ENCODE measurements at regions not wholly inside any gene's neighbourhood (a gene's known extent, or its start where the extent isn't known, plus 50 kb on each side); places are given as distances from the start of the nearest gene placed in this dataset.

DNA sequence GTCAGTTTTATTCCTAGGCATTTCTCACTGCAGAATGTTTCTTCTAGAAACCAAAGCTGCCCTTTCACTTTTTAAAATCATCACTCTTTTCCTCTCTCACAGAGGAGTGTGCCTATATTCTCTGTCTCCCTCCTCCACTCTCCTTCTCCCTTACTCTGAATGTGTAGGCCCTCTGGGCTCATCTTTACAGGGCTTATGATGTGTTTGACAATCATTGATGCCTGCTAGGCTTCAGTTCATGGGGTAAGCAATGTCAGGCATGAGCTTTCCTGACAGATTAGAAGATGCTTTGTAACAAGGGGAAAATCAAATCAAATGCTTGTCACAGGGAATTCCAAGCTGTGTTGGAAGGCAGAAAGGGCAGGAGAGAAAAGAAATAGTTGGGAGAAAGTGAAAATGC, 742.9 kb downstream of the SORCS3 start:
- no peak for DNase-seq (ENCODE audit: low read depth)

DNA sequence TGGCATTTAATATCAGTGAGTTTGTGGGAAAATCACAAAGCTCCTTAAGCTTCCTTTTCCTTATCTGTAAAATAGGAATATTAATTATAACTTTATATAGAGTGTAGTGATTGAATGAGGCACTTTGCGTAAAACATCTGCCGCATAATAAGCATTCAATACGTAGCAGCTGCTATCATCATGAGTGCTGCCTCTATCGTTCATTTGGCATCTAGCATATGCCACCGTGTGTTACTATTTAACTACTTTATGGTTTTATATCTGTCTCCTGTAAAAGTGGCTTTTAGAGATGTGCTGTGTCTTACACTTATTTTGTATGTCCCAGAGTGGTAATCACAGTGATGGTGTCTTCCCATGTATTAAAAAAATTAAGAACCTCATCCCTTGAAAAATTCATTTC, 729.6 kb downstream of the SORCS3 start:
- no peak for DNase-seq (ENCODE audit: low read depth)

DNA sequence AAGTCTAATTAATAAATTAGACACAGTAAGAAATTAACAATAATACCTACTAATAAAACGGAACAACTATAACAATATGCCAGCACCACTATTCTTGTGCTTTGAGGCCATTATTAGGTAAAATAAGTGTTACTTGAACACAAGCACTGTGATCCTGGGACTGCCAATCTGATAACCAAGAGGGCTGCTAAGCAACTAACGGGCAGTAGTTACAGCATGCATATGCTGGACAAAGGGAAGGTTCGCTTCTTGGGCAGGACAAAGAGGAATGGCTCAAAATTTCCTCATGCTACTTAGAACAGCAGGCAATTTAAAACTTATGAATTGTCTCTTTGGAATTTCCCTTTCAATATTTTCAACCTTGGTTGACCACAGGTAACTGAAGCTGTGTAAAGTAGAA, 718.6 kb downstream of the SORCS3 start:
- no peak for DNase-seq (ENCODE audit: low read depth)

DNA sequence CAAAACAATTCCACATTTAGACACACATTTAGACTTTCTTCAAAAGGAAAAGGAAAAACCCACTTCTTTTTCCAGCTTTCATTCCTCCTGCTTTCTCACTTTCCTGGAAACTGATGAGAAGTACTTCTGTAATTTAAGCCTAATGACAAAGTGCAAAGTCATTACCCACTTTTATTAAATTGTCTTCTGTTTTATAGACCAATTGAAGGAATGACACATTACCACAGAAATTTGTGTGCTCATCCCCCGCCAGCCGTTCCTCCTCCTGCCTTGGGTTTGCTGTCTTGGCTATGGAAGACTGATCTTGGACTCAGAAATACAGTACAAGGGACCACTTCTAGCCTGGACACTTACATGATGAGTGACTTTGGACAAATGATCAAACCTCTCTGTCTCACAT, 717.8 kb downstream of the SORCS3 start:
- no peak for DNase-seq (ENCODE audit: low read depth)

DNA sequence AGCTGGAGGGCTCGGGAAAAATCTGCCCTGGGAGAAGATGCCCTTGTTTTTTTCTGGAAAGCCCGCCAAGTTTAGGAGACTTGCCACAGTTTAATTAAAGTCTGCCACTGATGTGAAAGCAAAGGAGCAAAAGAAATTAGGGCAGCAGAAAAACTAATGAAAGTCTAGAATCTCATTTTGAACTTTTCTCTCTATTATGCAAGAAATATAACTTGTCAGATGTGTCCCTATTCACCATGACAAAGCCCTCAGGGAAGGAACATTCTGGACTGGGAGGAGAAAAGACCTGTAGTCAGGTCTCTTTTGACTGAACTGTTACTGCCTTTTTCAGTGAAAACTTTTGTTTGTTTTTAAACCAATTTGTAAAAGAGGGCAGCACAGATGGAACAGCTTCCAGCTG, 715.5 kb downstream of the SORCS3 start:
- no peak for DNase-seq (ENCODE audit: low read depth)

DNA sequence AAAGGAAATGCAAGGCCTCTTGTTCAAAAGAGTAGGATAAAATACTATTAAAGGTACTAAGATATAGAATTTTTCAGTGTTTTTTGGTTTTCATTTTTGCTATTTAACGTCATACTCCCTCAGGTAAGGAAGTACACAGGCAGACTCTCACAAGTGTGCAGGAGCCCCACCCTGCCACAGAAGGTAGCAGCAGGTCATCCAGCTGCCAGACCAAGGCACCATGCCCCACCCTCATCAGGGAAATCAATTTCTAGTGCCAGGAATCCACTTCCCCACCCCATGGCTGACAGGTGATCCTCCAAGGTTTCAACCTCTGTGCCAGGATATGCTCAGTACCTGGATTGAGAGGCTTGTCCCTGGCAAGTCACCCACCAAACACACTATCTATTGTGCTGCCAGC, 712.9 kb downstream of the SORCS3 start:
- no peak for DNase-seq (ENCODE audit: low read depth)

DNA sequence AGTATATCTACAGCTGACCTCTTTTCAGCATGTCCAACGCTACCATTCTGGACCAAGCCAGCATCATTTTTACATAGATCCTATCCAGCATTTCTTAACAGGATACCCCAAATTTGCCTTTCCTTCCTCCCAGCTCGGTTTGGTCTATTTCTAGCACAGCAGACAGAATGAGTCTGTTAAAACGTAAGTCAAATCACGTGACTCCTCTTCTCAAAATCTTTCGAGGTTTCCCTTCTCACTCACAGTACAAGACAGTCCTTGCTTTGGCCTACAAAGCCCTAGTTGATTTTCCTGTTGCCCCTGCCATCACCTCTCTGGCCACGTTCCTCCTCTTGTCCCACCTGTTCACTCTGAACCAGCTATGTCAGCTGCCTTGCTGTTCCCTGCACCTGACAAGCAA, 711.7 kb downstream of the SORCS3 start:
- DNase-seq (ENCODE audit: low read depth): no peak

DNA sequence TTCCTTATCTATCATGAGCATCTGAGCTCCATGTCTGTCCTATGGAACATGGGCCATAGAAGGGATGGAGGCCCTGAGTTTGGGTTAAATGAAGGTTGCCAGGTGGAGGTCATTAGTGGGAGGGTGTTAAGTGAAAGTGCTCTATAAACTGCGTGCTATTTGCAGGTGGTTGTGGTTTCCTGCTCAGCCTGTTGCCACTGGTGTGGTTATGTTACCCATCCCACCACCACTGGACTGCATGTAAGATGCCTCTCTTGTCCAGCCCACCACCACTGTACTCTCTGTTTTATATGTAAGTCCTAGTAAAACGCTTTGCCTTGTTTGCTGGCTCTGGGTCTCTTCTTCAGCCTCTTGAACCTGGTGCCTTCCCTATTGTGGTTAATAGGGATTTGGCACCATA, 711.2 kb downstream of the SORCS3 start:
- no peak for DNase-seq (ENCODE audit: low read depth)

DNA sequence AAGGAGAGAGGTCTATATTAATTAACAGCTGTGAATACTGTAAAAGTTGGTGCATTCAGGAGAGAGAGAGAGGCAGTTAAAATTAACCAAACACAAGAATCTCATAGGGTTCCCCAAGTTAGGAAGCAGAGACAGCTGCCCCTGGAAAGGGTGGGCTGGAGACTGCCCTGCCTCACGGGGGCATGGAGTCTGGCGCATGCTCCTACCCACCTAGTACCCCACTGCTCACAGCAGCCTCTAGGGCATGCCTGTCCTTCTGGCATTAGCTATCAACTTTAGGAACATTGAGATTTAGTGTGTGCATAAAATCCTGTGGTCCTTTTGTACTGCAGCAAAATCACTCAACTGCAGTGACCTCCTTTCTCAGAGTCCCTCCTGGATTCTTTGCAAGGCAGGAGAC, 710.1 kb downstream of the SORCS3 start:
- DNase-seq (ENCODE audit: low read depth): no peak

DNA sequence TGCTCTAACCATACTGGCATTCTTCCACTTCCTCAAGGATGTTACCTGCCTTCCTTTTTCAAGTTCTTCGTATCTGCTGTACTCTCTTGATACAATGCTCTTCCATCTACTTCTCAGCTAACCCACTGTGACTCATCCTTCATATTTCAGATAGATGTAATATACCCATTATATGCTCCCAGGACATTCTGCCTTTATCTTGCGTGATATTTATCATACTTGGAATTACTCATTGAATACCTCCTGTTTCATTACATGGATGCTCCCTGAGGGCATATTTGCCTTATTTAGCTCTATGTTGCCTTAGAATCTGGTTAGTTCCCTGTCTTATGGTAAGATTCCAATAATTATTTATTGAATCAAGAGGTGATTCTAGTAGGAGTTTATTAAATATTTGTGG, 706.4 kb downstream of the SORCS3 start:
- peak; percentile 1 for DNase-seq (ENCODE audit: low read depth)

DNA sequence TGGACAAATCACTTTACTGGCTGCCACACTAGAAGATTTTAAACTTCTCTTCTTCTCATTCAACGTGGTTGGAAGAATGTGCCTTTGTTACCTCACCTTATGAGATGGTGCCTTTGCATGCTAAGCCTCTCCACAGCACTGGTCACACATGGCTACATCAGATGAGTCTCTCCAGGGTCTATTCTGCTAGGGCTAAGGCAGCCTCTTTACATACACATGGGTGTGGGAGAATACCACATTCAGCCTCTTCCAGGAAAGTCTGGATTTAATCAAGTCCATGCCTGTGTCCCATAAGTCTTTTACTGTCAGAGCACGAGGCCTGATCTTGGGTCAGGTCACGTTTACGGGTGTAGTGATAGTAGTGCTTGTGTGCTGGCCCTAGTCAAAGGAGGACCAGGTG, 701.5 kb downstream of the SORCS3 start:
- DNase-seq (ENCODE audit: low read depth): no peak

DNA sequence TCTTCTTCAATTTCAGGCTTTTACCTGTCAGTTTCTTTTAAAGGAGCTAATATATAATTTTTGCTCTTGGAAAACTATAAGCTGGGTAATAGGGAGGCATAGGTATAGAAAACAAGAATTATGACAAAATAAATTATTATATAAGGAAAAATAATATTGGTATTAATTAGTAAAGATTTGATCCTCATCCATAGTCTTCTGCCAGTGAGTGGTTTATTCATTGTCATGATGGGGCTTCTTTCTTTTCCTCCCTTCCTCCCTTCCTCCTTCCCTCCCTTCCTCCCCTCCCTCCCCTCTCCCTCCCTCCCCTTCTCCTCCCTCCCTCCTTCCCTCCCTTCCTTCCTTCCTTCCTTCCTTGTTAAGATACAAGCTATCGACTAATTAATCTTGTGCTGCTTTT, 698.6 kb downstream of the SORCS3 start:
- no peak for DNase-seq (ENCODE audit: low read depth)

DNA sequence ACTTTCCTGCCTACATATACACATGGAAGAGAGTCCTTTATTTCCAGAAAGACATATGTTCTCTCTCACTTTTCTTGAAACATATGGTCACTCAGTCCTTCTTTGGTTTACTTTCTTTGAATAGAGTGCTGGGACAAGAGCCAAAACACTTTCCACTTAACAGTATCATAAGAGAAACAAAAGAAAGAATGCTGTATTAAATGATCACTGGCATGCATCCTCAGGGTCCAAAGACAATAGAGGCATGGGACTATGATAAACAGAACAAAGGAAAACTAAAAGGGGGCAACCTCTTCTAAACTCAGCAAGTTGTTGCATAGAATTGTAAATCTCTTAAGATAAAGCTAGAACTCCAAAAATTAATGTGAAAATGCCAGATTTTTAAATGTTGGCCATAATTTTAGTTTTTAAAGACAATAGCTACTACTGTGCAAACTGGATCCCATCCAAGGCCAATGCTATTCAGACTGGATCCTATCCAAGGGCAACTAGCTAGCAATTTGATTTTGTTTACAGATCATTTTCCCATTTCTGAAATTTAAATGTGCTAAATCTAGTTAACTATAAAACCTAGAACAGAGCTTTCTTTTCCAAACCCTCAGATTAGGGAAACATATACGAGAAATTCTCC, 687.5 kb downstream of the SORCS3 start:
- DNase-seq (ENCODE audit: low read depth): no peak
